Renal pelvis (tissue), 1 donor: ENCODE measurements at regions not wholly inside any gene's neighbourhood (a gene's known extent, or its start where the extent isn't known, plus 50 kb on each side); places are given as distances from the start of the nearest gene placed in this dataset.
"Not testable (repeated sequence)": the region's sequence is repeated elsewhere in the genome, so short reads cannot be mapped to it uniquely, and the experiment has no call there.

Source experiments
- DNase-seq: peaks from one replicate; pipeline ENCODE4 v3.0.0-alpha.2; 2013

- no peak for DNase-seq
Measured at GRCh38 chr4:151561551-151562256, 152.7 kb downstream of the FHIP1A start.

GRCh38 chr4:151563194-151563593 is 154.2 kb downstream of the FHIP1A start:
- no peak for DNase-seq

- no peak for DNase-seq
Measured at GRCh38 chr4:151564321-151564720, 155.3 kb downstream of the FHIP1A start.

GRCh38 chr4:151565583-151565982 is 156.6 kb downstream of the FHIP1A start:
- DNase-seq, result no peak

GRCh38 chr4:151566053-151566452 is 157.1 kb downstream of the FHIP1A start:
- no peak for DNase-seq

- DNase-seq, result no peak
Measured at GRCh38 chr4:151567056-151567455, 158.1 kb downstream of the FHIP1A start.

- no peak for DNase-seq
Measured at GRCh38 chr4:151568966-151569365, 160.0 kb downstream of the FHIP1A start.

- no peak for DNase-seq
Measured at GRCh38 chr4:151569650-151570049, 160.7 kb downstream of the FHIP1A start.

GRCh38 chr4:151573474-151573873 is 164.5 kb downstream of the FHIP1A start:
- DNase-seq, result no peak

GRCh38 chr4:151573945-151574344 is 165.0 kb downstream of the FHIP1A start:
- DNase-seq, result no peak

GRCh38 chr4:151574968-151575367 is 166.0 kb downstream of the FHIP1A start:
- no peak for DNase-seq

GRCh38 chr4:151575646-151576045 is 166.7 kb downstream of the FHIP1A start:
- DNase-seq, result no peak

GRCh38 chr4:151576627-151577026 is 167.7 kb downstream of the FHIP1A start:
- DNase-seq, result no peak

- no peak for DNase-seq
Measured at GRCh38 chr4:151581570-151581969, 172.6 kb downstream of the FHIP1A start.

GRCh38 chr4:151582098-151582497 is 173.1 kb downstream of the FHIP1A start:
- DNase-seq, result no peak

- no peak for DNase-seq
Measured at GRCh38 chr4:151583157-151583914, 174.4 kb downstream of the FHIP1A start.

- no peak for DNase-seq
Measured at GRCh38 chr4:151584101-151584500, 175.1 kb downstream of the FHIP1A start.

GRCh38 chr4:151595629-151596028 is 165.2 kb downstream of the GATB start:
- not testable (repeated sequence) for DNase-seq

GRCh38 chr4:151597691-151598090 is 163.1 kb downstream of the GATB start:
- DNase-seq, result not testable (repeated sequence)

- DNase-seq, result no peak
Measured at GRCh38 chr4:151599863-151600262, 160.9 kb downstream of the GATB start.

- no peak for DNase-seq
Measured at GRCh38 chr4:151600432-151600831, 160.4 kb downstream of the GATB start.

- no peak for DNase-seq
Measured at GRCh38 chr4:151603377-151603776, 157.4 kb downstream of the GATB start.

- no peak for DNase-seq
Measured at GRCh38 chr4:151604238-151604637, 156.6 kb downstream of the GATB start.

GRCh38 chr4:151605215-151605614 is 155.6 kb downstream of the GATB start:
- no peak for DNase-seq
